NCI-H146 treated with DMSO at 0.1 percent for 48 hours (cell line): ENCODE measurements at regions not wholly inside any gene's neighbourhood (a gene's known extent, or its start where the extent isn't known, plus 50 kb on each side); places are given as distances from the start of the nearest gene placed in this dataset.
"Not testable (repeated sequence)": the region's sequence is repeated elsewhere in the genome, so short reads cannot be mapped to it uniquely, and the experiment has no call there.

ENCODE experiments used
- DNase-seq: peaks from one replicate; lab custom pipeline; 2025; ENCODE audit not compliant: unreplicated experiment; lab: John Stamatoyannopoulos, UW

DNA sequence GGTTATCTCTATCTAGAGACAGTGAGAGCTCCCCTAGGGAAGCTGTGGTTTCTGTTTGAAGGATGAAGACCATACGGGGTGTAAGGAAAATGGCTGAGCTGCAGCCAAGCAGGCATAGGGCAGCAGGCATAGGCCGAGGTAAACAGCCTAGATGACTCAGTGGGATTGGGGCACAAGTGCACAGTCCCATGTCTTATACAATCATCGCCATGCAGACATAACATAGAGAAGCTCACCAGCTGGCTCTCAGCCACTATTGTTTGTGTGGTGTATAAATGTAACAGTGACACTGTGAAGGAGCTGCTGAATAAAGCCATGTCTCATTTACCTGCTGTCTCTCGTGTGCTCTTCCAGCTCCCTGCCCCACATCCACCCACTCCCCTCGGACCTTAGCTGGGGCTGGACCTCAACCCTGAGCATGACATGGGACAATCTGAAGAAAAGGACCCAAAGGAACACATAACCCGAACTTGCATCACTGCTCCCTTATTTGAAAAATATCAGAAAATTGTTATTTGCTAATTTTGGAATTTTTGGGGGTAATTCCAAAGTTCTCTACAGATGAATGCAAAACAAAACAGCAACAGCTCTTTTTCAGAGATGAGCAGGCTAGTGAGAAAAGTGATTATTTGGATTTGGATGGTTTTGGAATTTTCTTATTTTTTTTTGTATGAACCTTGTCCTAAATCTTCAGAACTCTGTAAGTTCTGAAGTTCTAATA, 582.7 kb downstream of the REEP3 start:
- no peak for DNase-seq

- no peak for DNase-seq
Observed at GRCh38 chr10:64109926-64110495, 588.8 kb downstream of the REEP3 start.

- no peak for DNase-seq
Observed at GRCh38 chr10:64112701-64113355, 591.6 kb downstream of the REEP3 start.

DNA sequence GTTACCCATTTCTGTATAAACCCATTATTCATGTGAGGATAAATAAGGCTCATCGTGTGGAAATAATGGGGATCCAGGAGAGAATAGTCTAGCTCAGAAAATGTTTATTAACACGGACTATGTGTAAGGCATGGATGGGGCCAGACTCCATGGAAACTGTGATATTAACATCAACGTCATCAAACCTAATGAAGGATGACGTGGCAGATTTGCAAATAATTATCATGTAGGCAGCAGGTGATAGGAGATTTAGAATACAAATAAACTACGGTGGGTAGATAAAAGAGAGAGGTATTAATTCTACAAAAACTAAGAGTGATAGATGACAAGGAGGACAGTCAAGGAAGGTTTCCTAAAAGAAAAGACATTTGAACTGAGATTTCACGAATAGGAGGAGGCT, 592.2 kb downstream of the REEP3 start:
- DNase-seq = no peak

GRCh38 chr10:64113792-64114191, 592.6 kb downstream of the REEP3 start:
- DNase-seq = no peak

DNA sequence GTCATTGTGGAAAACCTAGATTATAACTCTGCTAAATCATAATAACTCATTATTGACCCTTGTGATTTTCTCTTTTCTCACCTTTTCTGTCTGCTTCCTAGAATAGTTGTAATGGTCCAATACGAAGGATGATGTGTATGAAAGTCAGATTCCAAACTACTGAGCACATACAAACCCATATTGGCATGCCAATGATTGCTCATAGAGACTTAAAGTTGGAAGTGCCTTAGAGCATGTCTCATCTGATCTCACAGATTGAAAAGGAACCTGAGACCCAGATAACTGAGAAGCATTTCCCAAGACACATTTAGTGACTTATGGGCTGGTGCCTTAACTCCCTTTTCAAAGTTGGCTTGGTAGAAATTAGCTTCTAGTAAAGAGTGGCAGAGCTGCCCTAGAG, 594.3 kb downstream of the REEP3 start:
- no peak for DNase-seq

DNA sequence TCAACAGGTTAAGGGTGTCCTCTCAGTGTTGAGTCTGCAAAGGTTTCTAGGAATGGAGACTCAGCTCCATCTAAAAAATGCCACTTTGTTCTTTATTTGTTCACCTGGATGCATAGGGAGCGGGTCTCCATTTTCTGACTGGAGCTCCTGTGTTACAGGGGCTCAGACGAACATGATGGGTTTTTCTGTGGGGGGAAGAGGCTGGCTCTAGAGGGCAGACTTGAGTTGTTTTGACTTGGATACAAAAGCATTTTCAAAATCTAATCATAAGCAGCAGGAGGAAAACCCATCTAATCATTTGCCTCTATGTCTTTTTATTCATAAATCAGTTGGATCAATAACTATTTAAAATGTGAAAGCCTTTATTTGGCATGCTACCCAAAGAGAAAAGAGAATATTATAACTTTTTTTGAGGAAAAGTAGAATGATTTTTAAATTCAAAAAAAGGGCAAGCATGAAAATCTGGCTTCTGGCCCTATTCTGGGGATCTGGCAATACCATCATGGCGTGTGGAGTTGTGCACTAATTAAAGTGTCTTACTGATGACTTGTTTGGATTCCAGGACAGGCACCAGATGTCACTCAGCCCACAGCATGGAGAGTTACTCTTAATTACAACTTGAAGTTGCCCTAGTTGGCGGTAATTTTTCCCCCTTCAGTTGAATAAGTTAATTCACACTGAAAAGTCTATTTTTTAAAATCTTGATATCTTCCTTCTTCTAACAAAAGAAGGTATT, 594.9 kb downstream of the REEP3 start:
- DNase-seq = no peak

DNA sequence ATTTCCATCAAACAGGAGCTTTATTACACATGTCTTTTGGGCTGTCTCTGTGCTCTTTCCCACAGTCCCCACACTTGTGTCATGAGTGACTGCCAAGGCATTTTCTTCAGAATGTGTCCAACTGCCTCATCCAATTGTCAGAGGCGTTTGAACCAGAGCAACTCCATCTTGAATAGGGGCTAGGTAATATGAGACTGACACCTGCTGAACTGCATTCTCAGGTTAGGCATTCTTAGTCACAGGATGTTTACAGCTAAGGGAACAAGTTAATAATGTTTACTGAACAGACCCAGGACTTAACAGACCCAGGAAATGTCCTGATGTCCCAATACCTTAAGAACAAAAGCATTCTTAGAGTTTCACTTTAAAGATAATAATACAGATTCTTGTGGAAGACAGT, 595.5 kb downstream of the REEP3 start:
- DNase-seq = no peak

DNA sequence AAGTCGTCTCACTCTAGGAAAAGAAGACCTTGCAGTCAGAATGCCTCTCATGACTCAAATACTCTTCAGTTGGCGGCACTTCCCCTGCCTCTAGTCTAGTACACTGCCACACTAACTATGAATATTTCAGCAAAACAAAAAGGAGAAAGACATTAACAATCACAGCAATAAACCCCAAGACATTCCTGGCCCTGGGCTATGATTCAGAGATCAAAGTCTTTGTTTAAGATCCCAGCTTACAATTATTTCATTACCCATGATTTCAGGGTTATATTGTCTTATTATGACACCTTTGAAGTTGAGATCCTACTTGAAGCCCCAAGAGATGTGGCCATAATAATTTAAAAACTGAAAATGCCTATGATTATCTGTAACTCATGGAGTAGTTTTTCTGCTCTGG, 597.5 kb downstream of the REEP3 start:
- DNase-seq = no peak

DNA sequence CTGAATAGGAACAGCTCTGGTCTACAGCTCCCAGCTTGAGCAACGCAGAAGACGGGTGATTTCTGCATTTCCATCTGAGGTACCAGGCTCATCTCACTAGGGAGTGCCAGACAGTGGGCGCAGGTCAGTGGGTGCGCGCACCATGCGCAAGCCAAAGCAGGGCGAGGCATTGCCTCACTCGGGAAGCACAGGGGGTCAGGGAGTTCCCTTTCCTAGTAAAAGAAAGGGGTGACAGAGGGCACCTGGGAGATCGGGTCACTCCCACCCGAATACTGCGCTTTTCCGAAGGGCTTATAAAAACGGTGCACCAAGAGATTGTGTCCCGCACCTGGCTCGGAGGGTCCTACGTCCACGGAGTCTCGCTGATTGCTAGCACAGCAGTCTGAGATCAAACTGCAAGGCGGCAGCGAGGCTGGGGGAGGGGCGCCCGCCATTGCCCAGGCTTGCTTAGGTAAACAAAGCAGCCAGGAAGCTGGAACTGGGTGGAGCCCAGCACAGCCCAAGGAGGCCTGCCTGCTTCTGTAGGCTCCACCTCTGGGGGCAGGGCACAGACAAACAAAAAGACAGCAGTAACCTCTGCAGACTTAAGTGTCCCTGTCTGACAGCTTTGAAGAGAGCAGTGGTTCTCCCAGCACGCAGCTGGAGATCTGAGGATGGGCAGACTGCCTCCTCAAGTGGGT, 599.2 kb downstream of the REEP3 start:
- not testable (repeated sequence) for DNase-seq

DNA sequence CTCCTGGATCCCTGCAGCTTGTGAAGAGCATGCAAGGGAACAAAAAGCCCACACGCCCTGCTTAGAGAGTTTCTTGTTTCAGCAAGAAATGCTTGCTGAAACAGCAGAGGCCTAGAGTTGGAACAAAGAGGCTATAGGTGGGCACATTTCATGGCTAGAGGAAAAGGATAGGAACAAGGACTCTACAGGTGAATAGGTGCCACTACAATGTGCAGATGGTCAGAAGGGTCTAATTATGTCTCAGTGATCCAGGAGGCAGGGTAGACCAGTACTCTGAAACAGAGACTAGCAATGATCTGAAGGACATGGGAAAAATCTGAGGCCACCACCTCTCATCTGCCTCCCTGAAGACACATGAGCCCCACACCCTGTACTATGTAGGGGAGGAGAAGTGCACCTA, 609.0 kb downstream of the REEP3 start:
- no peak for DNase-seq

GRCh38 chr10:64134676-64135075, 613.5 kb downstream of the REEP3 start:
- no peak for DNase-seq

- DNase-seq = no peak
Observed at GRCh38 chr10:64142395-64142794, 621.2 kb downstream of the REEP3 start.

GRCh38 chr10:64148607-64149006, 627.4 kb downstream of the REEP3 start:
- DNase-seq = no peak

DNA sequence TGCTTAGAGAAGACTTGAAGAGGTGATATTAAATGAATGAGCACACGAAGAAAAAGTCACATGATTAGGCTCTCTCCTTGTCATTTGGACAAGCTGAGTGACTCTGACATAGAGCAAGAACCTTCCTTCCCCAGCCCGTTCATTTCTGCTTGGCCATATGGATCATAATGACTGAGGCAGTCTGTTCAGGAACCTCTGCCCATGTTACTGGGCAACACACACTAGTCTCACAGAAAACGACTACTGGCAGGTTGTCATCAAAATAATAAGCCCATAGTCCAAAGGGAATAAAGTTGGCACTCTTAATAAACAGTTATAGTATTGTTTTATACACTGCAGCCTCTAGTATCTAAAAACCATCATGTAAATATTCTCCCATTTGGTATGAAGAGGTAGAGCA, 635.0 kb downstream of the REEP3 start:
- no peak for DNase-seq

DNA sequence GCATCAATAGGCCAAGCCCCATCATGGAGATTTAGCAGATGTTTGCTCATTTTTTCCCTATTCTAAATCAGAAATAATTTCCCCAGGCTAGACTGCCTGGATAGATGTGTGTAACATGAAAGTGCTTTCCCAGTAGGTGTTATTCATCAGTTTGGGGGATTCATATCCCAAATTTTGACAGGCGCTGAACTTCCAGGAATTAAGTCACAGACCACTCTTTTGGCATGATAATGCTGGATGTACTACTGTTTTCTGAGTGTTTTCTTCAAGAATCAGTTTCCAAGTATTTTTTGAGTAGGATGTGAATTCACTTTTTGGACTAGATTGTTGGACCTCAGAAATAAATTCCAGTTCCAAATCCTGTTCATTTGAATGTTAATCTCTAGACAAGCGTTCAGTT, 637.4 kb downstream of the REEP3 start:
- DNase-seq = no peak

GRCh38 chr10:64159910-64160872, 639.0 kb downstream of the REEP3 start:
- DNase-seq = no peak

DNA sequence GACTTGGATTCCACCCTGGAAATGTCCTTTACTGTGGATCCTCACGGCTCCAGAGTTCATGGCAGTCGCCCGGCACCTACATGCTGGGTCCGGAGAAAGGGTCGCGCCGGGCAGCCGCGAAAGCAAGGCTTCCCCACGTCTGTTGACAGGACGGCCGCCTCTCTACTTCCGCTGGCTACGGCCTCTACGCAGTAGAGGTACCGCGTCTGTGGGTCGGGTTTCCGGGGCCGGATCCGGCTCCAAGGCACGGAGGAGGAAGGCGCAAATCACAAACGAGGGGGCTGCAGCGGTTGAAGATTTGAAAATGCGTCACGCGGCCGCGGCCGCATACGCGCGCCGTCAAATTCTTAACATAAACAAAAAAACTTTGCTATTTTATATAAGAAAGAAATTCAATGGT, 649.6 kb downstream of the REEP3 start:
- DNase-seq = no peak

GRCh38 chr10:64173826-64174225, 652.6 kb downstream of the REEP3 start:
- no peak for DNase-seq

- DNase-seq = no peak
Observed at GRCh38 chr10:64174666-64175255, 653.6 kb downstream of the REEP3 start.
